ENCODE measurements at regions not wholly inside any gene's neighbourhood (a gene's known extent, or its start where the extent isn't known, plus 50 kb on each side); places are given as distances from the start of the nearest gene placed in this dataset.
"Not testable (repeated sequence)": the region's sequence is repeated elsewhere in the genome, so short reads cannot be mapped to it uniquely, and the experiment has no call there.

DNA sequence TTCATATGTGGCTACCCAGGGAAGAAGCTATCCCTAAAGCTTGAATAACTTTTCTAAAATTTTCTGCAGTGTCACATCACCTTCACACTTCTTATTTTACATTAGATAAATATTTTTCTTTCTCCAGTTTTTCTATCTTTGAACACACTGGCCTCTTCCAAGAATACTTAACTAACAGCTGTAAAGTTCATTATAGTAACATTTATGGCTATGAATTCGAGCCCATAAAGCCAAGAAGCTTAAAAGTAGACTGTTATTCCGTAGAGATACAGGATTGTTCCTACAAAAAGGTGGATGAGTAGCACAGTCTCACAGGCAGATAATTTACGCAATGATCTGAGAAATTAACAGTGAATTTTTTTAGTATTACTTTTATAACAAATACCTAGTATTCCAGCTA is 55.7 kb upstream of the BMP5 start:
- Mint-ChIP-seq H3K9me3 (no peaks in the 10 kb centered on the region), H3K36me3 (no peaks in the 10 kb centered on the region), H3K27ac (no peak overlapping the region), H3K27me3 (ENCODE audit: low read depth) (no peaks in the 10 kb centered on the region), H3K4me3 (no peak overlapping the region), H3K4me1 (no peaks in the 10 kb centered on the region)
- ATAC-seq: no peak
- CTCF ChIA-PET: no interaction called here
- POLR2A ChIA-PET: no interaction called here
- TF ChIP-seq CBFB (CRISPR knock-in tag; IDR thresholded peaks at IDR 0.05; ENCODE audit: low read depth) (no peak), FOXJ3 (CRISPR knock-in tag; IDR thresholded peaks at IDR 0.05; ENCODE audit: borderline replicate concordance) (no peak), ESRRA (CRISPR knock-in tag; IDR thresholded peaks at IDR 0.05; ENCODE audit: borderline replicate concordance) (no peak), ELF4 (CRISPR knock-in tag; IDR thresholded peaks at IDR 0.05; ENCODE audit: low read depth) (no peak), KAT7 (CRISPR knock-in tag; IDR thresholded peaks at IDR 0.05; ENCODE audit: borderline replicate concordance) (no peak), EMX1 (CRISPR knock-in tag; IDR thresholded peaks at IDR 0.05) (no peak)
- TF ChIP-seq, protein P1, sequence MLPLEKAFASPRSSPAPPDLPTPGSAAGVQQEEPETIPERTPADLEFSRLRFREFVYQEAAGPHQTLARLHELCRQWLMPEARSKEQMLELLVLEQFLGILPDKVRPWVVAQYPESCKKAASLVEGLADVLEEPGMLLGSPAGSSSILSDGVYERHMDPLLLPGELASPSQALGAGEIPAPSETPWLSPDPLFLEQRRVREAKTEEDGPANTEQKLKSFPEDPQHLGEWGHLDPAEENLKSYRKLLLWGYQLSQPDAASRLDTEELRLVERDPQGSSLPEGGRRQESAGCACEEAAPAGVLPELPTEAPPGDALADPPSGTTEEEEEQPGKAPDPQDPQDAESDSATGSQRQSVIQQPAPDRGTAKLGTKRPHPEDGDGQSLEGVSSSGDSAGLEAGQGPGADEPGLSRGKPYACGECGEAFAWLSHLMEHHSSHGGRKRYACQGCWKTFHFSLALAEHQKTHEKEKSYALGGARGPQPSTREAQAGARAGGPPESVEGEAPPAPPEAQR (CRISPR knock-in tag; IDR thresholded peaks at IDR 0.05): no peak
- TF ChIP-seq, protein P2, sequence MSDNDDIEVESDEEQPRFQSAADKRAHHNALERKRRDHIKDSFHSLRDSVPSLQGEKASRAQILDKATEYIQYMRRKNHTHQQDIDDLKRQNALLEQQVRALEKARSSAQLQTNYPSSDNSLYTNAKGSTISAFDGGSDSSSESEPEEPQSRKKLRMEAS (CRISPR knock-in tag; IDR thresholded peaks at IDR 0.05): no peak
- TF ChIP-seq, protein P3, sequence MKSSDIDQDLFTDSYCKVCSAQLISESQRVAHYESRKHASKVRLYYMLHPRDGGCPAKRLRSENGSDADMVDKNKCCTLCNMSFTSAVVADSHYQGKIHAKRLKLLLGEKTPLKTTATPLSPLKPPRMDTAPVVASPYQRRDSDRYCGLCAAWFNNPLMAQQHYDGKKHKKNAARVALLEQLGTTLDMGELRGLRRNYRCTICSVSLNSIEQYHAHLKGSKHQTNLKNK (CRISPR knock-in tag; IDR thresholded peaks at IDR 0.05): no peak
- TF ChIP-seq, protein P4, sequence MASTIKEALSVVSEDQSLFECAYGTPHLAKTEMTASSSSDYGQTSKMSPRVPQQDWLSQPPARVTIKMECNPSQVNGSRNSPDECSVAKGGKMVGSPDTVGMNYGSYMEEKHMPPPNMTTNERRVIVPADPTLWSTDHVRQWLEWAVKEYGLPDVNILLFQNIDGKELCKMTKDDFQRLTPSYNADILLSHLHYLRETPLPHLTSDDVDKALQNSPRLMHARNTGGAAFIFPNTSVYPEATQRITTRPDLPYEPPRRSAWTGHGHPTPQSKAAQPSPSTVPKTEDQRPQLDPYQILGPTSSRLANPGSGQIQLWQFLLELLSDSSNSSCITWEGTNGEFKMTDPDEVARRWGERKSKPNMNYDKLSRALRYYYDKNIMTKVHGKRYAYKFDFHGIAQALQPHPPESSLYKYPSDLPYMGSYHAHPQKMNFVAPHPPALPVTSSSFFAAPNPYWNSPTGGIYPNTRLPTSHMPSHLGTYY (CRISPR knock-in tag; IDR thresholded peaks at IDR 0.05): no peak
- DNase-seq (ENCODE audit: low spot score): no peak

DNA sequence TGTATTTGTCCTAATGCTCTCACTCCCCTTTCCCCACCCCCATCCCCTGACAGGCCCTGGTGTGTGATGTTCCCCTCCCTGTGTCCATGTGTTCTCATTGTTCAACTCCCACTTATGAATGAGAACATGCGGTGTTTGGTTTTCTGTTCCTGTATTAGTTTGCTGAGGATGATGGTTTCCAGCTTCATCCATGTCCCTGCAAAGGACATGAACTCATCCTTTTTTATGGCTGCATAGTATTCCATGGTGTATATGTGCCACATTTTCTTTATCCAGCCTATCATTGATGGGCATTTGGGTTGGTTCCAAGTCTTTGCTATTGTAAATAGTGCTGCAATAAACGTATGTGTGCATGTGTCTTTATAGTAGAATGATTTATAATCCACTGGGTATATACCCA is 52.3 kb upstream of the BMP5 start:
- DNase-seq (ENCODE audit: low spot score); H3K4me3 Mint-ChIP-seq; H3K9me3 Mint-ChIP-seq; POLR2A ChIA-PET; H3K27ac Mint-ChIP-seq; ATAC-seq; CTCF ChIA-PET; H3K4me1 Mint-ChIP-seq; H3K27me3 Mint-ChIP-seq (ENCODE audit: low read depth); H3K36me3 Mint-ChIP-seq: not testable (repeated sequence)

DNA sequence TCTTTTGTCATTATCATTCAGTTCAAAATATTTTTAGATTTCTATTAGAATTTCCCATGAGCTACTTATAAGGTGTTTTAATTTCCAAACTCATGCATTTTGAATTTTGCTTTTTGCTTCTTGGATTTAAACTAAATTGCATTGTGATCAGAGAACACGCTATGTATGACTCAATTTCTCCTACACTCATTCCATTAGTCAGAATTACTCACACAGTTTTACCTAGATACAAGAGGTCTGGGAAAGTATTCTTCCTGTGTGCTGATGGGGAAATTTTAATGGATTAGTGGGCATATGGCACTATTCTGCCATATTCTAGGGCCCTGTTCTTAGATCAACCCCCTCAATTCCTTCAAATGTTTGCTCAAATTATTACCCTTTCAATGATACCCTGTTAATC is 49.9 kb upstream of the BMP5 start:
- ChIA-PET CTCF (no interaction called here), POLR2A (no interaction called here)
- Mint-ChIP-seq H3K27ac (no peak overlapping the region), H3K4me3 (no peak overlapping the region), H3K9me3 (no peaks in the 10 kb centered on the region), H3K27me3 (ENCODE audit: low read depth) (no peaks in the 10 kb centered on the region), H3K4me1 (no peaks in the 10 kb centered on the region), H3K36me3 (no peaks in the 10 kb centered on the region)
- no peak for ATAC-seq
- DNase-seq (ENCODE audit: low spot score): no peak
- TF ChIP-seq, protein P5, sequence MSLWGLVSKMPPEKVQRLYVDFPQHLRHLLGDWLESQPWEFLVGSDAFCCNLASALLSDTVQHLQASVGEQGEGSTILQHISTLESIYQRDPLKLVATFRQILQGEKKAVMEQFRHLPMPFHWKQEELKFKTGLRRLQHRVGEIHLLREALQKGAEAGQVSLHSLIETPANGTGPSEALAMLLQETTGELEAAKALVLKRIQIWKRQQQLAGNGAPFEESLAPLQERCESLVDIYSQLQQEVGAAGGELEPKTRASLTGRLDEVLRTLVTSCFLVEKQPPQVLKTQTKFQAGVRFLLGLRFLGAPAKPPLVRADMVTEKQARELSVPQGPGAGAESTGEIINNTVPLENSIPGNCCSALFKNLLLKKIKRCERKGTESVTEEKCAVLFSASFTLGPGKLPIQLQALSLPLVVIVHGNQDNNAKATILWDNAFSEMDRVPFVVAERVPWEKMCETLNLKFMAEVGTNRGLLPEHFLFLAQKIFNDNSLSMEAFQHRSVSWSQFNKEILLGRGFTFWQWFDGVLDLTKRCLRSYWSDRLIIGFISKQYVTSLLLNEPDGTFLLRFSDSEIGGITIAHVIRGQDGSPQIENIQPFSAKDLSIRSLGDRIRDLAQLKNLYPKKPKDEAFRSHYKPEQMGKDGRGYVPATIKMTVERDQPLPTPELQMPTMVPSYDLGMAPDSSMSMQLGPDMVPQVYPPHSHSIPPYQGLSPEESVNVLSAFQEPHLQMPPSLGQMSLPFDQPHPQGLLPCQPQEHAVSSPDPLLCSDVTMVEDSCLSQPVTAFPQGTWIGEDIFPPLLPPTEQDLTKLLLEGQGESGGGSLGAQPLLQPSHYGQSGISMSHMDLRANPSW (CRISPR knock-in tag; conservative IDR thresholded peaks at IDR 0.05; ENCODE audit: low read depth): no peak
- TF ChIP-seq, protein P6, sequence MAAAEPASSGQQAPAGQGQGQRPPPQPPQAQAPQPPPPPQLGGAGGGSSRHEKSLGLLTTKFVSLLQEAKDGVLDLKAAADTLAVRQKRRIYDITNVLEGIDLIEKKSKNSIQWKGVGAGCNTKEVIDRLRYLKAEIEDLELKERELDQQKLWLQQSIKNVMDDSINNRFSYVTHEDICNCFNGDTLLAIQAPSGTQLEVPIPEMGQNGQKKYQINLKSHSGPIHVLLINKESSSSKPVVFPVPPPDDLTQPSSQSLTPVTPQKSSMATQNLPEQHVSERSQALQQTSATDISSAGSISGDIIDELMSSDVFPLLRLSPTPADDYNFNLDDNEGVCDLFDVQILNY (CRISPR knock-in tag; IDR thresholded peaks at IDR 0.05): no peak
- TF ChIP-seq RELA (CRISPR knock-in tag; IDR thresholded peaks at IDR 0.05; ENCODE audit: borderline replicate concordance) (no peak), ESRRA (CRISPR knock-in tag; IDR thresholded peaks at IDR 0.05; ENCODE audit: borderline replicate concordance) (no peak), HMGA2 (CRISPR knock-in tag; IDR thresholded peaks at IDR 0.05) (no peak), NFE2L1 (CRISPR knock-in tag; IDR thresholded peaks at IDR 0.05) (no peak), OVOL2 (CRISPR knock-in tag; IDR thresholded peaks at IDR 0.05; ENCODE audit: borderline replicate concordance) (no peak), ZNF416 (CRISPR knock-in tag; IDR thresholded peaks at IDR 0.05) (no peak), ZNF219 (CRISPR knock-in tag; IDR thresholded peaks at IDR 0.05; ENCODE audit: borderline replicate concordance) (no peak)
- TF ChIP-seq, protein P4 (CRISPR knock-in tag; IDR thresholded peaks at IDR 0.05): no peak
- TF ChIP-seq, protein P7, sequence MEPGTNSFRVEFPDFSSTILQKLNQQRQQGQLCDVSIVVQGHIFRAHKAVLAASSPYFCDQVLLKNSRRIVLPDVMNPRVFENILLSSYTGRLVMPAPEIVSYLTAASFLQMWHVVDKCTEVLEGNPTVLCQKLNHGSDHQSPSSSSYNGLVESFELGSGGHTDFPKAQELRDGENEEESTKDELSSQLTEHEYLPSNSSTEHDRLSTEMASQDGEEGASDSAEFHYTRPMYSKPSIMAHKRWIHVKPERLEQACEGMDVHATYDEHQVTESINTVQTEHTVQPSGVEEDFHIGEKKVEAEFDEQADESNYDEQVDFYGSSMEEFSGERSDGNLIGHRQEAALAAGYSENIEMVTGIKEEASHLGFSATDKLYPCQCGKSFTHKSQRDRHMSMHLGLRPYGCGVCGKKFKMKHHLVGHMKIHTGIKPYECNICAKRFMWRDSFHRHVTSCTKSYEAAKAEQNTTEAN (CRISPR knock-in tag; IDR thresholded peaks at IDR 0.05): no peak
- TF ChIP-seq, protein P3 (CRISPR knock-in tag; IDR thresholded peaks at IDR 0.05): no peak
- TF ChIP-seq, protein P1 (CRISPR knock-in tag; IDR thresholded peaks at IDR 0.05): no peak

All from WTC11 (cell line).